ENCODE measurements at regions not wholly inside any gene's neighbourhood (a gene's known extent, or its start where the extent isn't known, plus 50 kb on each side); places are given as distances from the start of the nearest gene placed in this dataset.

DNA sequence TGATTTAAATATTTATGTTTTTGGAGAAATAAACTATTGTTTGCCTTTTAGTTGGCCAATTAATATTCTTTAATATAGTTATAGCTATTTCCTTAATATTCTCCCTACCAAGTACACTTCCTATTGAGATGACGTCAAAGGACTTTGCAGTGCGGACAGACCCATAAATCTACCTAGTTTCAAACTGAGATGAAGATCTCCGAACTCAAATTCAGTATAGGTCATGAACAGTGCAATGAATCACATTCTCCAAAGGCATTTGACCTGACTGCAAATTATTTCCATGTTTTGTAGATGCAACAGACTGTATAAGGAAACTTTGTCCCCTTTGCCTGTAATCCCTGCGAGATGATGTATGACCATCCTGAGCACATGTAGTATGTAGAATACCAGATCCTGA, 342.6 kb upstream of the FIGN start:
- no peak for DNase-seq (ENCODE audit: low read depth)
- TF ChIP-seq, protein P1, sequence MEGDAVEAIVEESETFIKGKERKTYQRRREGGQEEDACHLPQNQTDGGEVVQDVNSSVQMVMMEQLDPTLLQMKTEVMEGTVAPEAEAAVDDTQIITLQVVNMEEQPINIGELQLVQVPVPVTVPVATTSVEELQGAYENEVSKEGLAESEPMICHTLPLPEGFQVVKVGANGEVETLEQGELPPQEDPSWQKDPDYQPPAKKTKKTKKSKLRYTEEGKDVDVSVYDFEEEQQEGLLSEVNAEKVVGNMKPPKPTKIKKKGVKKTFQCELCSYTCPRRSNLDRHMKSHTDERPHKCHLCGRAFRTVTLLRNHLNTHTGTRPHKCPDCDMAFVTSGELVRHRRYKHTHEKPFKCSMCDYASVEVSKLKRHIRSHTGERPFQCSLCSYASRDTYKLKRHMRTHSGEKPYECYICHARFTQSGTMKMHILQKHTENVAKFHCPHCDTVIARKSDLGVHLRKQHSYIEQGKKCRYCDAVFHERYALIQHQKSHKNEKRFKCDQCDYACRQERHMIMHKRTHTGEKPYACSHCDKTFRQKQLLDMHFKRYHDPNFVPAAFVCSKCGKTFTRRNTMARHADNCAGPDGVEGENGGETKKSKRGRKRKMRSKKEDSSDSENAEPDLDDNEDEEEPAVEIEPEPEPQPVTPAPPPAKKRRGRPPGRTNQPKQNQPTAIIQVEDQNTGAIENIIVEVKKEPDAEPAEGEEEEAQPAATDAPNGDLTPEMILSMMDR (IDR thresholded peaks at IDR 0.05; ENCODE audit: control insufficient read depth, extremely low read depth, insufficient read depth) = no peak
- no peak overlapping the region for H3K4me3 ChIP-seq (ENCODE audit: low read depth, low read length)

DNA sequence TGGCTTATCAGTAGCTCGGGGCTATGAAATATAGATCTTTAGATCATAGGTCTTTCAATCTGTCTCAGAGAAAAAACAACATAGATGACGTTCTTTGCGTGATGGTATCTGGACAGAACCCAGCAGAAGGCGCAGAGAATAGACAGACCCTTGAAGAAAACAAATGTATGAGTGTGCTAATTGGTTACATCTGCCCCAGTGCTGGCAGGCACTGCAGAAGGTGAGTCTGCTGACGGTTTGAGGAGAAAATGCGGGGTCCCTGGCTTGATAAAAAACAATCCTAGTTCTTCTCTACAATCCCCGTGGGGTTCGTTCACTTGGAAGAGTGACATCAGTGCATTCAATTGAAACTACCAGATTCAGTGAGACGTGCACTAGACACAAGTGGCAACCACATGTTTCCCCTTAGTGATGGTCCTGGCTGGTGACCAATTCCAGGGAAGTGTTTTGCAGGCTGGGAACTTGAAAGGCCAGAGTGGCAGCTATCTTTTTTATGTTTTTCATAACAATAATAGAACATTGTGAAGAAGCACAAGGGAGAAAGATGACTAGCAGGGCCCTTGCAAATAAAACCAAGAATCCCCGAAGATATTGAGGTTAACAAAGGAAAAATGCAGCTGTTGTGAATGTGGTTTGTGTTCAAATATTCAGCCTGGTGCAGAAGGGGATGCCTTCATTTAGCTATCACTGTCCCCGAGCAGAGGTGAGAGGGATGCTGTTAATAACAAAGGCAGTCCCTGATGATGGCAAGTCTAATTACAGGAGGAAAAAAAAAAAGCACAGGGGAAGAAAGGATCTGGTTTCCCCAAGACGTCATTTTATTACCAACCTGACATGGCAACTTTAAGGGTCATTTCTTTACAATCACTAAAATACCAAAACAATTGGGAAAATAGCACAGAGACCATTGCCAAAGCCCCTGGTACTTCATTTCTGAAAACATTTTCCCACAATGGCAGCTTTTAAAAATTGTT, 337.6 kb upstream of the FIGN start:
- no peak overlapping the region for H3K4me3 ChIP-seq (ENCODE audit: low read depth, low read length)
- TF ChIP-seq, protein P1 (IDR thresholded peaks at IDR 0.05; ENCODE audit: control insufficient read depth, extremely low read depth, insufficient read depth) = no peak
- DNase-seq (ENCODE audit: low read depth) = no peak

DNA sequence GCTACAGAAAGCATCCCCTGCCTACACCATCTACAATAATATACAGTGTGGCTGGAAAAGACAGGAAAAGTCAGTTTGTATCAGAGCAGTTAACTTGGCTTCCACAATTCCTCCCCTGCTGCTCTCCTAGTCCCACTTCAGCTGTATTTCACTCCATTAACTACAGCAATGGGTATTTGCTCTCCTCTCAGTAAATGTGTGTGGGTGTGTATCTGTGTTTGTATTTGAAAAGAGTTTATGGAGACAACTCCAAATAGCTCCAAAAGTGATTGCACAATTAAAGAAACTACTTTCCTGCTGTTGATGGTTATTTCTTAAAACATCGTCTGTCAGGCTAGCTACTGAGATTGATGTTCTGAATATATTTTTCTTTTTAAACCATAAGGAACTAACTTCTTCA, 333.7 kb upstream of the FIGN start:
- DNase-seq (ENCODE audit: low read depth) = no peak
- TF ChIP-seq, protein P1 (IDR thresholded peaks at IDR 0.05; ENCODE audit: control insufficient read depth, extremely low read depth, insufficient read depth) = no peak
- H3K4me3 ChIP-seq (ENCODE audit: low read depth, low read length) = no peak overlapping the region

DNA sequence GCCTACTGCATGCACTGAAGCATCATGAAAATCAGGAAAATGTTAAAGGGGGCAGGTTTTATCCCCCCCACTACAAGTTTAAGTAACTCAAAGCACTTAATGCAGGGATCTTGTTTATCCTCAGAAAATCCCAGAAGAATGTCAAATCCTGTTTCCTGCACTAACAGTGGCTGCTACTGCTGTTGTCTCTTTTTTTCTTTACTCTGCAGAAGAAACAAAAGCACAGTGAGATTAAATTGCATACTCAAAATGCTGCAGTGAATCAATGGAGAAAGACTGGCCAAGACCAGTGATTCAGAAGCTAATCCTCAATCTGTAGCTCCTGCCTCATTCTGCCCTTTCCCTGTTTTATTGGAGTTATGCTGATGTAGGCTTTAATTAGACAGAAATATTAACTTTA, 332.3 kb upstream of the FIGN start:
- H3K4me3 ChIP-seq (ENCODE audit: low read depth, low read length) = no peak overlapping the region
- DNase-seq (ENCODE audit: low read depth) = no peak
- TF ChIP-seq, protein P1 (IDR thresholded peaks at IDR 0.05; ENCODE audit: control insufficient read depth, extremely low read depth, insufficient read depth) = no peak

DNA sequence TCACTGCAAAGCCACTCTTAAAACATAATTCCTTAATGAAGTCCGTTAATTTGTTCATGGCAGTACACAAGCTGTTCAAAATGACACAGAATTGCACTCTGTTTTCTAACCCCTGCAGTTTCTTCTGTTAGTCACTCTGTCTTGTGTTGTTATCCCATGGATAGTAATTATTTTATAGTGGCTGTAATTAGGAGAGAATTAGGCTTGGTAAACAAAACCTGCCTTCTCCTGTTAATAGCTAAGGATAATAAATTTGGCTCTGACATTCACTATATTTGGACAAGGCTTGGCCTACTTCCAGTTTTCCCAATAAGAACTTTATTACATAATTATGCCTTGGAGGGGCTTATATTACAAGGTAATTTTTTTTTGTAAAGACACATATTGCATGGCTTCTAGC, 330.3 kb upstream of the FIGN start:
- H3K4me3 ChIP-seq (ENCODE audit: low read depth, low read length) = no peak overlapping the region
- peak; percentile 4 for DNase-seq (ENCODE audit: low read depth)
- TF ChIP-seq, protein P1 (IDR thresholded peaks at IDR 0.05; ENCODE audit: control insufficient read depth, extremely low read depth, insufficient read depth) = no peak

DNA sequence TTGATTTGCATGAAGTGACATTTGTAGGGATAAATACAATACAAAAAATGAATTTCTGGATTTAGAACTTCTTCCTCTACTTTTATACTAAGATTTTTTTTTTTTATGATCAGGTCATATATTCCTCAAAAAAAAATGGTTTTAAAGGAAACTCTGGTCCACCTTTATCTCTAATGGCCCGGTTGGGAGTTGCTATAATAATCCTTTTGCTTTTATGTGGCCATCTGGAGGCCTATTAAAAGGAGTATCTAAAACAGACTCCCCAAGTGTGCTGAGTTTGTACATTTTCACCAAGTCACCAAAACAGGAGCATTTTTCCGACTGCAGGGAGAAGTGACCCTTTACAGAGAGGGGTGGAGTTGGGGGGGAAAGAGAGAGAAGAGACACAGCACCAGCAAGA, 329.2 kb upstream of the FIGN start:
- TF ChIP-seq, protein P1 (IDR thresholded peaks at IDR 0.05; ENCODE audit: control insufficient read depth, extremely low read depth, insufficient read depth) = no peak
- no peak overlapping the region for H3K4me3 ChIP-seq (ENCODE audit: low read depth, low read length)
- DNase-seq (ENCODE audit: low read depth) = no peak
